ENCODE measurements at regions not wholly inside any gene's neighbourhood (a gene's known extent, or its start where the extent isn't known, plus 50 kb on each side); places are given as distances from the start of the nearest gene placed in this dataset.

GRCh38 chr3:54032598-54032997 is 89.8 kb upstream of the CACNA2D3 start:
- WGBS, 2 donors: 84 to 88% methylated on average over 5 of the region's 5 CpGs
- Histone ChIP-seq H3K4me1 (no peaks in the 10 kb centered on the region), H3K9me3 (no peaks in the 10 kb centered on the region), H3K36me3 (no peaks in the 10 kb centered on the region), H3K27ac (no peak overlapping the region), H3K4me3 (no peak overlapping the region), H3K27me3 (no peaks in the 10 kb centered on the region)
- intact Hi-C loops (cut with DNase I): no loop called here
- ATAC-seq (no peak), DNase-seq (no peak)
- TF ChIP-seq, protein P1, sequence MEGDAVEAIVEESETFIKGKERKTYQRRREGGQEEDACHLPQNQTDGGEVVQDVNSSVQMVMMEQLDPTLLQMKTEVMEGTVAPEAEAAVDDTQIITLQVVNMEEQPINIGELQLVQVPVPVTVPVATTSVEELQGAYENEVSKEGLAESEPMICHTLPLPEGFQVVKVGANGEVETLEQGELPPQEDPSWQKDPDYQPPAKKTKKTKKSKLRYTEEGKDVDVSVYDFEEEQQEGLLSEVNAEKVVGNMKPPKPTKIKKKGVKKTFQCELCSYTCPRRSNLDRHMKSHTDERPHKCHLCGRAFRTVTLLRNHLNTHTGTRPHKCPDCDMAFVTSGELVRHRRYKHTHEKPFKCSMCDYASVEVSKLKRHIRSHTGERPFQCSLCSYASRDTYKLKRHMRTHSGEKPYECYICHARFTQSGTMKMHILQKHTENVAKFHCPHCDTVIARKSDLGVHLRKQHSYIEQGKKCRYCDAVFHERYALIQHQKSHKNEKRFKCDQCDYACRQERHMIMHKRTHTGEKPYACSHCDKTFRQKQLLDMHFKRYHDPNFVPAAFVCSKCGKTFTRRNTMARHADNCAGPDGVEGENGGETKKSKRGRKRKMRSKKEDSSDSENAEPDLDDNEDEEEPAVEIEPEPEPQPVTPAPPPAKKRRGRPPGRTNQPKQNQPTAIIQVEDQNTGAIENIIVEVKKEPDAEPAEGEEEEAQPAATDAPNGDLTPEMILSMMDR (IDR thresholded peaks at IDR 0.05): no peak

DNA sequence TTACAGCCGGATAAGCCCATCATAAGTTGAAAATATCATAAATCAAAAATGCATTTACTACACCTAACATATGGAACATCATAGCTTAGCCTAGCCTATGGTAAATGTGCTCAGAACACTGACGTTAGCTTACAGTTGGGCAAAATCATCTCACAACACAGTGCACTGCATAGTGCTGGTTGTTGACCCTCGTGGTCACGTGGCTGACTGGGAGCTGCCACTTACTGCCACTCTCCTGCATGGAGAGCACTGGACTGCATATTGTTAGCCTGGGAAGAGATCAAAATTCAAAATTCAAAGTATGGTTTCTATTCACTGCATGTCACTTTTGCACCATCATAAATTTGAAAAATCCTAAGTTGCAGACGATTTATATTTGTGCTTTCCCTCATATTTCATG is 94.0 kb upstream of the CACNA2D3 start:
- no peaks in the 10 kb centered on the region for H3K36me3 ChIP-seq
- H3K9me3 ChIP-seq: no peaks in the 10 kb centered on the region
- ATAC-seq: no peak
- intact Hi-C loops (cut with DNase I): no loop called here
- no peak overlapping the region for H3K27ac ChIP-seq
- TF ChIP-seq, protein P1 (IDR thresholded peaks at IDR 0.05): no peak
- H3K4me1 ChIP-seq: peaks cover 0 to 8% (median 0%) of the 10 kb centered on the region in 9 donors
- DNase-seq: no peak
- H3K27me3 ChIP-seq: no peaks in the 10 kb centered on the region
- 83 to 86% methylated on average over 5 of the region's 5 CpGs for WGBS, 2 donors
- no peak overlapping the region for H3K4me3 ChIP-seq

GRCh38 chr3:54026543-54026942 is 95.8 kb upstream of the CACNA2D3 start:
- peak overlapping the region in 3 of 10 donors; percentile 16 to 53 (median 50) for H3K27ac ChIP-seq
- intact Hi-C loops (cut with DNase I): no loop called here
- H3K36me3 ChIP-seq: no peaks in the 10 kb centered on the region
- H3K4me3 ChIP-seq: no peak overlapping the region
- peaks cover 0 to 8% (median 0%) of the 10 kb centered on the region in 9 donors for H3K4me1 ChIP-seq
- no peak for DNase-seq
- 16 to 26% methylated on average over 2 of the region's 2 CpGs for WGBS, 2 donors
- peaks cover 0 to 4% (median 0%) of the 10 kb centered on the region in 7 donors for H3K27me3 ChIP-seq
- ATAC-seq: peak in 2 of 8 donors; percentile 25 to 52
- H3K9me3 ChIP-seq: no peaks in the 10 kb centered on the region
- TF ChIP-seq, protein P1 (IDR thresholded peaks at IDR 0.05): no peak

DNA sequence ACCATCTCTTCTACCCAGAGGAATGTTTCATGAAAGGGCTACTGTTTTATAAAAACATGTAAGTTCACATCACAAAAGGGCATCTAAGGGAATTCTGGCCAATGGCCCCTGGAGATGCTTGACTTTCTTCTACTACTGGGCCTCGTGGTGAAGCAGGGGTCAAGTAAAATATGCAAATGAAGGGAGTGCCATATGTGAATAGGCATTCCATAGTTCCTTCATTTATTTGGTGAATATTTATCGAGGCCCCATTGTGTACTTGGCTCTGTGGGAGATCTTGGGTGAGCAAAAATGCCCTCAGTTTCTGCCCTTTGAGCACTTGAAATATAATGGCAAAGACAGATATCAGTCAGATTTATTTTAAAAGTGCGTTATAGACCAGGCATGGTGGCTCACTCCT is 101.3 kb upstream of the CACNA2D3 start:
- peaks cover 0 to 23% (median 6%) of the 10 kb centered on the region in 11 donors for H3K9me3 ChIP-seq
- intact Hi-C loops (cut with DNase I): no loop called here
- peaks cover 0 to 4% (median 0%) of the 10 kb centered on the region in 7 donors for H3K27me3 ChIP-seq
- H3K4me1 ChIP-seq: peaks cover 0 to 3% (median 0%) of the 10 kb centered on the region in 9 donors
- WGBS, 2 donors: 74 to 87% methylated on average over 3 of the region's 3 CpGs
- DNase-seq (no peak), ATAC-seq (no peak)
- no peaks in the 10 kb centered on the region for H3K36me3 ChIP-seq
- no peak overlapping the region for H3K27ac ChIP-seq
- H3K4me3 ChIP-seq: no peak overlapping the region
- TF ChIP-seq, protein P1 (IDR thresholded peaks at IDR 0.05): no peak
